Right atrium auricular region (tissue), 2 donors: ENCODE measurements at regions not wholly inside any gene's neighbourhood (a gene's known extent, or its start where the extent isn't known, plus 50 kb on each side); places are given as distances from the start of the nearest gene placed in this dataset.
"Not testable (repeated sequence)": the region's sequence is repeated elsewhere in the genome, so short reads cannot be mapped to it uniquely, and the experiment has no call there.

Experiments
- DNase-seq: peaks from one replicate; pipeline ENCODE4 v3.0.0-alpha.2; 2019; ENCODE audit warnings: low spot score
- H3K27ac ChIP-seq, 2 donors: fragments of 200-600 bp; sonication (generic); 1 replicate in 1 of 2; 2 replicates in 1 of 2; pipeline ENCODE4 v1.5.1; 2016 to 2019
- H3K27me3 ChIP-seq, 2 donors: fragments of 200-600 bp; sonication (generic); one replicate each; pipeline versions ENCODE4 v1.5.1 to v1.6.0; 2017 to 2019
- H3K36me3 ChIP-seq: fragments of 200-600 bp; sonication (generic); one replicate; pipeline ENCODE4 v1.5.1; 2016
- H3K4me1 ChIP-seq, 2 donors: fragments of 200-600 bp; sonication (generic); one replicate each; pipeline versions ENCODE4 v1.5.1 to v1.6.0; 2017 to 2019
- H3K4me3 ChIP-seq, 2 donors: fragments of 200-600 bp; sonication (generic); 1 replicate in 1 of 2; 2 replicates in 1 of 2; pipeline ENCODE4 v1.5.1; 2017 to 2019; ENCODE audit warnings: mild to moderate bottlenecking in 1 of 2, moderate library complexity in 1 of 2
- H3K9me3 ChIP-seq, 2 donors: fragments of 200-600 bp; sonication (generic); one replicate each; pipeline ENCODE4 v1.5.1; 2019
- CTCF ChIP-seq, 2 donors: fragments of 200-600 bp; sonication (generic); IDR thresholded peaks; one replicate each; pipeline ENCODE4 v1.5.1; 2019; ENCODE audit warnings: antibody characterized with exemption in 2 of 2

- Histone ChIP-seq H3K4me3 (no peak overlapping the region), H3K4me1 (no peaks in the 10 kb centered on the region), H3K27me3 (no peaks in the 10 kb centered on the region), H3K9me3 (no peaks in the 10 kb centered on the region), H3K27ac (no peak overlapping the region), H3K36me3 (no peaks in the 10 kb centered on the region)
- no peak for DNase-seq
- TF ChIP-seq CTCF (IDR thresholded peaks at IDR 0.05): no peak
Measured at GRCh38 chr10:118811675-118812392, 57.1 kb upstream of the CACUL1 start.

GRCh38 chr10:118812393-118812740 lies 57.6 kb upstream of the CACUL1 start:
- no peak for TF ChIP-seq CTCF (IDR thresholded peaks at IDR 0.05)
- no peaks in the 10 kb centered on the region for H3K36me3 ChIP-seq
- no peaks in the 10 kb centered on the region for H3K9me3 ChIP-seq
- no peaks in the 10 kb centered on the region for H3K4me1 ChIP-seq
- no peak overlapping the region for H3K27ac ChIP-seq
- no peaks in the 10 kb centered on the region for H3K27me3 ChIP-seq
- no peak overlapping the region for H3K4me3 ChIP-seq
- DNase-seq: no peak

GRCh38 chr10:118813001-118813400 lies 58.2 kb upstream of the CACUL1 start:
- not testable (repeated sequence) for H3K36me3 ChIP-seq, H3K27ac ChIP-seq, H3K9me3 ChIP-seq, DNase-seq, H3K4me1 ChIP-seq, H3K4me3 ChIP-seq, H3K27me3 ChIP-seq

- no peak for TF ChIP-seq CTCF (IDR thresholded peaks at IDR 0.05)
- Histone ChIP-seq H3K9me3 (no peaks in the 10 kb centered on the region), H3K27ac (no peak overlapping the region), H3K4me3 (no peak overlapping the region), H3K4me1 (no peaks in the 10 kb centered on the region), H3K36me3 (no peaks in the 10 kb centered on the region), H3K27me3 (no peaks in the 10 kb centered on the region)
- DNase-seq: no peak
Measured at GRCh38 chr10:118816471-118817168, 61.9 kb upstream of the CACUL1 start.

- no peak for TF ChIP-seq CTCF (IDR thresholded peaks at IDR 0.05)
- Histone ChIP-seq H3K27ac (no peak overlapping the region), H3K36me3 (no peaks in the 10 kb centered on the region), H3K9me3 (no peaks in the 10 kb centered on the region), H3K4me3 (no peak overlapping the region), H3K4me1 (no peaks in the 10 kb centered on the region), H3K27me3 (no peaks in the 10 kb centered on the region)
- no peak for DNase-seq
Measured at GRCh38 chr10:118817328-118818068, 62.7 kb upstream of the CACUL1 start.

- no peak for TF ChIP-seq CTCF (IDR thresholded peaks at IDR 0.05)
- no peak for DNase-seq
- Histone ChIP-seq H3K27me3 (no peaks in the 10 kb centered on the region), H3K27ac (no peak overlapping the region), H3K36me3 (no peaks in the 10 kb centered on the region), H3K4me1 (no peaks in the 10 kb centered on the region), H3K4me3 (no peak overlapping the region), H3K9me3 (no peaks in the 10 kb centered on the region)
Measured at GRCh38 chr10:118818621-118819221, 64.0 kb upstream of the CACUL1 start.
